ENCODE measurements at regions not wholly inside any gene's neighbourhood (a gene's known extent, or its start where the extent isn't known, plus 50 kb on each side); places are given as distances from the start of the nearest gene placed in this dataset.

DNA sequence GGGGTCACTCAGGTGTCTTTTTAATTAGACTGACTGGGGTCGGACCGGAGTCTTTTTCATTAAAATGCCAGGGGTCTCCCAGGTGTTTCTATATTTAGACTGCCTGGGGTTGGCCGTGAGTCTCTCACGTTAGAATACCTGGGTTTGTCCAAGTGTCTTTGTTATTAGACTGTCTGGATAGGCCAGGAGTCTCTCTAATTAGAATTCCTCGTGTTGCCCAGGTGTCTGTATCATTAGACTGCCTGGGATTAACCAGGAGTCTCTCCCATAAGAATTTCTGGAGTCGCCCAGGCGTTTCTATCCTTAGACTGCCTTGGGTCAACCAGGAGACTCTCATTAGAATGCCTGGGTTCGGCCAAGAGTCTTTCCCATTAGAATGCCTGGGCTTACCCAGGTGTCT is 1445.7 kb downstream of the UQCRFS1 start:
- TF ChIP-seq, protein P1, sequence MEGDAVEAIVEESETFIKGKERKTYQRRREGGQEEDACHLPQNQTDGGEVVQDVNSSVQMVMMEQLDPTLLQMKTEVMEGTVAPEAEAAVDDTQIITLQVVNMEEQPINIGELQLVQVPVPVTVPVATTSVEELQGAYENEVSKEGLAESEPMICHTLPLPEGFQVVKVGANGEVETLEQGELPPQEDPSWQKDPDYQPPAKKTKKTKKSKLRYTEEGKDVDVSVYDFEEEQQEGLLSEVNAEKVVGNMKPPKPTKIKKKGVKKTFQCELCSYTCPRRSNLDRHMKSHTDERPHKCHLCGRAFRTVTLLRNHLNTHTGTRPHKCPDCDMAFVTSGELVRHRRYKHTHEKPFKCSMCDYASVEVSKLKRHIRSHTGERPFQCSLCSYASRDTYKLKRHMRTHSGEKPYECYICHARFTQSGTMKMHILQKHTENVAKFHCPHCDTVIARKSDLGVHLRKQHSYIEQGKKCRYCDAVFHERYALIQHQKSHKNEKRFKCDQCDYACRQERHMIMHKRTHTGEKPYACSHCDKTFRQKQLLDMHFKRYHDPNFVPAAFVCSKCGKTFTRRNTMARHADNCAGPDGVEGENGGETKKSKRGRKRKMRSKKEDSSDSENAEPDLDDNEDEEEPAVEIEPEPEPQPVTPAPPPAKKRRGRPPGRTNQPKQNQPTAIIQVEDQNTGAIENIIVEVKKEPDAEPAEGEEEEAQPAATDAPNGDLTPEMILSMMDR (IDR thresholded peaks at IDR 0.05), result no peak
- no peak for TF ChIP-seq POLR2AphosphoS5 (IDR thresholded peaks at IDR 0.05)
- no peak for TF ChIP-seq POLR2A (IDR thresholded peaks at IDR 0.05)

Data from sigmoid colon (tissue), 4 donors.